KMS-11 (cell line): ENCODE measurements at regions not wholly inside any gene's neighbourhood (a gene's known extent, or its start where the extent isn't known, plus 50 kb on each side); places are given as distances from the start of the nearest gene placed in this dataset.

Experiments
- H2AFZ ChIP-seq: fragments of 200-600 bp; sonication (generic); 2 replicates; pipeline ENCODE4 v1.6.1; 2016; ENCODE audit warnings: antibody characterized with exemption, mixed run types, low read depth
- H3K27ac ChIP-seq: fragments of 200-600 bp; sonication (generic); 2 replicates; pipeline ENCODE4 v1.6.1; 2016; ENCODE audit warnings: mild to moderate bottlenecking, mixed run types
- H3K27me3 ChIP-seq: fragments of 200-600 bp; sonication (generic); 2 replicates; pipeline ENCODE4 v1.6.1; 2017; ENCODE audit warnings: mild to moderate bottlenecking, low read depth, mixed run types, moderate library complexity; ENCODE audit not compliant: insufficient read depth
- H3K36me3 ChIP-seq: fragments of 200-600 bp; sonication (generic); 2 replicates; pipeline ENCODE4 v1.6.1; 2017; ENCODE audit warnings: mild to moderate bottlenecking, mixed run types; ENCODE audit not compliant: insufficient read depth
- H3K4me1 ChIP-seq: fragments of 200-600 bp; sonication (generic); 2 replicates; pipeline ENCODE4 v1.6.1; 2016; ENCODE audit warnings: mild to moderate bottlenecking, low read depth, mixed run types; ENCODE audit not compliant: poor library complexity, severe bottlenecking
- H3K4me2 ChIP-seq: fragments of 200-600 bp; sonication (generic); 2 replicates; pipeline ENCODE4 v1.7.0; 2016; ENCODE audit warnings: mild to moderate bottlenecking, mixed run types
- H3K4me3 ChIP-seq: fragments of 200-600 bp; sonication (generic); IDR thresholded peaks from 2 replicates; pipeline ENCODE4 v1.6.1; 2017; ENCODE audit warnings: low read depth, low read length, mixed read lengths; ENCODE audit not compliant: insufficient read depth
- H3K79me2 ChIP-seq: fragments of 200-600 bp; sonication (generic); 2 replicates; pipeline ENCODE4 v1.6.1; 2016; ENCODE audit warnings: low read depth, mixed run types; ENCODE audit not compliant: insufficient read depth
- H3K9ac ChIP-seq: fragments of 200-600 bp; sonication (generic); 2 replicates; pipeline ENCODE4 v1.6.1; 2016; ENCODE audit warnings: mild to moderate bottlenecking, mixed run types
- H4K20me1 ChIP-seq: fragments of 200-600 bp; sonication (generic); 2 replicates; pipeline ENCODE4 v1.6.1; 2016; ENCODE audit warnings: mild to moderate bottlenecking, mixed run types; ENCODE audit not compliant: insufficient read depth
- TF ChIP-seq, protein P1 (sequence below): fragments of 200-600 bp; sonication (generic); conservative IDR thresholded peaks from 2 replicates; pipeline ENCODE4 v1.6.1; 2017; ENCODE audit warnings: low read depth, mild to moderate bottlenecking, antibody characterized with exemption, low read length, moderate library complexity, mixed read lengths

DNA sequence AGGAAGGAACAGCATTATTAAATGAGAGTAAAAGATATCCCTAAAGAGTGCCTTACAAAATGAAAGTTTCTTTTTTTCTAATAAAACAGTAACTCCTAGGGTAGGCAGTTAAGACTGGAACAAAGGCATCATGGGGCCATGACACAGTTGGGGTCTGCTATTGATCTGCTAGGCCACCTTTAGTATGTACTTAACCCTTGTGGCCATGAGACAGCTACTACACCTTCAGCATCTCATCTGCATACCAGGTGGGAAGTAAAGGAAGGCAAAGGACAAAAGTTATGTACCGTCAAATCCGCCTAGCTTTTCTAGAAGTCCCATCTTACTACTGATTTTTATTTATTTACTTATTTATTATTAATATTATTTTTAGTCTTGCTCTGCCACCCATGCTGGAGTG, 93.8 kb upstream of the FHIT start:
- Histone ChIP-seq H3K4me1 (no peaks in the 10 kb centered on the region), H3K9ac (no peak overlapping the region), H3K4me2 (no peak overlapping the region), H3K36me3 (no peaks in the 10 kb centered on the region), H3K27me3 (no peaks in the 10 kb centered on the region), H3K27ac (no peak overlapping the region), H3K79me2 (no peaks in the 10 kb centered on the region), H3K4me3 (no peak overlapping the region), H2AFZ (no peak overlapping the region), H4K20me1 (no peaks in the 10 kb centered on the region)
- TF ChIP-seq, protein P1, sequence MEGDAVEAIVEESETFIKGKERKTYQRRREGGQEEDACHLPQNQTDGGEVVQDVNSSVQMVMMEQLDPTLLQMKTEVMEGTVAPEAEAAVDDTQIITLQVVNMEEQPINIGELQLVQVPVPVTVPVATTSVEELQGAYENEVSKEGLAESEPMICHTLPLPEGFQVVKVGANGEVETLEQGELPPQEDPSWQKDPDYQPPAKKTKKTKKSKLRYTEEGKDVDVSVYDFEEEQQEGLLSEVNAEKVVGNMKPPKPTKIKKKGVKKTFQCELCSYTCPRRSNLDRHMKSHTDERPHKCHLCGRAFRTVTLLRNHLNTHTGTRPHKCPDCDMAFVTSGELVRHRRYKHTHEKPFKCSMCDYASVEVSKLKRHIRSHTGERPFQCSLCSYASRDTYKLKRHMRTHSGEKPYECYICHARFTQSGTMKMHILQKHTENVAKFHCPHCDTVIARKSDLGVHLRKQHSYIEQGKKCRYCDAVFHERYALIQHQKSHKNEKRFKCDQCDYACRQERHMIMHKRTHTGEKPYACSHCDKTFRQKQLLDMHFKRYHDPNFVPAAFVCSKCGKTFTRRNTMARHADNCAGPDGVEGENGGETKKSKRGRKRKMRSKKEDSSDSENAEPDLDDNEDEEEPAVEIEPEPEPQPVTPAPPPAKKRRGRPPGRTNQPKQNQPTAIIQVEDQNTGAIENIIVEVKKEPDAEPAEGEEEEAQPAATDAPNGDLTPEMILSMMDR, result no peak

DNA sequence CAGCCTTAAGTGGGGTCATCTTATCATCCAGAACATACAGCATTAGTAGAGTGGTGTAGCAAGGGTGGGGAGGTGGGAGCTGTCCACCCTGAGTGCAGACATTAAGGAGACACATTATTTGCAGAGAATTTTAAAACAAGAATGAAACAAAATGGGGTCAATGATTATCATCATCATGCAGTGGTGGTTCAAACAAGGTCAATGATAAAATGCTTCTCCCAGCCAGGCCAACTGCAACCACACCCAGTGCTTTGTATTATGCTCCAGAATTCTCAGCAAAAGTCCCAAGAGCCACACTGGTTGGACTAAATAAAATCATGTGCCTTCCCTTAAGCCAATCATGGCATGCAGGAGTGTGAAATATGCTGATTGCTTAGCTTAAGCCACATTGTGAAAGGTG, 96.7 kb upstream of the FHIT start:
- TF ChIP-seq, protein P1, result no peak
- H3K36me3 ChIP-seq, result no peaks in the 10 kb centered on the region
- H2AFZ ChIP-seq, result no peak overlapping the region
- H3K27me3 ChIP-seq, result no peaks in the 10 kb centered on the region
- no peaks in the 10 kb centered on the region for H3K79me2 ChIP-seq
- H3K4me2 ChIP-seq, result no peak overlapping the region
- no peaks in the 10 kb centered on the region for H3K4me1 ChIP-seq
- H3K9ac ChIP-seq, result no peak overlapping the region
- H3K27ac ChIP-seq, result no peak overlapping the region
- H4K20me1 ChIP-seq, result no peaks in the 10 kb centered on the region
- no peak overlapping the region for H3K4me3 ChIP-seq

DNA sequence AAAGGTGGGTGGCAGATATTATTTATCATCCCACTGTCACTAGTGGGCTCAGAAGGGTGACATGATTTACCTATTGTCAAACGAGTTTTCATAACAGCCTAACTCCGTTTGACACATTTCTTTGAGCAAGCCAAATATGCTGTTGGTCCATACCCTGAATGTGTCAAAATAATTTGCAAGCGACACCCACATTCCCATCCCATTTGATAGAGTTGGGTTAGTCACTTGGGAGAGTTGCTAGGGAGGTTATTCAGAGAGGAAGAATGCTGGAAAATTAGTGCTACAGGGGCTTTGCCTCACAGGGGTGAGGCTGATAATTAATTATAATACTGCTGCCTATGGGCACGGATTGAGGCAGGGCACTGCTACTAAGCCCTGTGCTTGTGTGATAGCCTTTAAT, 98.5 kb upstream of the FHIT start:
- Histone ChIP-seq H3K27me3 (no peaks in the 10 kb centered on the region), H4K20me1 (no peaks in the 10 kb centered on the region), H3K9ac (no peak overlapping the region), H3K4me3 (no peak overlapping the region), H3K36me3 (no peaks in the 10 kb centered on the region), H3K4me2 (no peak overlapping the region), H2AFZ (no peak overlapping the region), H3K4me1 (peaks cover 9% of the 10 kb centered on the region), H3K79me2 (no peaks in the 10 kb centered on the region), H3K27ac (no peak overlapping the region)
- TF ChIP-seq, protein P1, result no peak

DNA sequence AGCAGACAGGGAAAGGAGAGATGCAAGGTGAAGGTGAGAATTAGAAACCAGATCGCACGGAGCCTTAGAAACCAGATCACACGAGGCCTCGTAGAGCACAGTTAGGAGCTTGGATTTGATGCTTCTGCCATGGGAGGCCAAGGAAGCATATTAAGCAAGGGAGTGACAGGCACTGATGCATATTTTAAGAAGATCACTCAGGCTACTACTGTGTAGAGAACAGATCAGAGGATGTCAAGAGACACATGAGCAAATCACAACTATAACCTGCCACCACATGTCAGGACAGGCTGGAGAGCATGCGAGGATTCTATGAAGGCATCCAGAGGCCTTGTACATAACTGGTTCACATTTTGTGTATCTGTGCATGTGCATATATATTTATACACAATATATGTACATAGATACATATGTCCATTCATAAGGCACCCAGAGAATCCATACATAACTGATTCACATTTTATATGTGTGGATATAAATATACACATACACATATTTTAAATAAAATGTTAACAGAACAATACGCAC, 99.6 kb upstream of the FHIT start:
- Histone ChIP-seq H4K20me1 (no peaks in the 10 kb centered on the region), H3K9ac (no peak overlapping the region), H3K4me1 (peaks cover 20% of the 10 kb centered on the region), H3K27ac (no peak overlapping the region), H3K4me3 (no peak overlapping the region), H3K27me3 (no peaks in the 10 kb centered on the region), H3K79me2 (no peaks in the 10 kb centered on the region), H3K36me3 (no peaks in the 10 kb centered on the region), H2AFZ (no peak overlapping the region), H3K4me2 (no peak overlapping the region)
- TF ChIP-seq, protein P1, result no peak

DNA sequence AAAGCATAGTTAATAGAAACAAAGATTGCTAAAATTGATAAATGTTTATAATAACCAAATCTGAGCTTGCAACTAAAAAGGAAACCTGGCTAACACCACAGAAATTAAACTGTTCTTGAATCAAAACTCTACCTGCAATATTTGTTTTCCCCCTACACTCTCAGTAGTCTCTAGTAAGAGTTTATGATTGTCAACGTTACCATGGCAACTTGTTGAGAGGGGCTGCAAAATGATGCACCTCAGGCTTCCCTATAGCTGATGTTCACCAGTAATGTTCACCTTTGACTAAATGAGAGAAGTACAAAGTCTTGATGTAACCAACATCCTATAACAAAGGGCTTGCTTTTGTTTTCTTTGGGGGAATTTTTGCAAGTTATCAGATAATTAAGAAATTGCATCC, 101.1 kb upstream of the FHIT start:
- no peak overlapping the region for H2AFZ ChIP-seq
- no peak overlapping the region for H3K27ac ChIP-seq
- no peaks in the 10 kb centered on the region for H3K27me3 ChIP-seq
- TF ChIP-seq, protein P1, result no peak
- H3K4me1 ChIP-seq, result peaks cover 35% of the 10 kb centered on the region
- H3K9ac ChIP-seq, result no peak overlapping the region
- H4K20me1 ChIP-seq, result no peaks in the 10 kb centered on the region
- no peaks in the 10 kb centered on the region for H3K36me3 ChIP-seq
- no peaks in the 10 kb centered on the region for H3K79me2 ChIP-seq
- no peak overlapping the region for H3K4me2 ChIP-seq
- H3K4me3 ChIP-seq, result no peak overlapping the region
